Neural progenitor cell (in vitro differentiated cells): ENCODE measurements at regions not wholly inside any gene's neighbourhood (a gene's known extent, or its start where the extent isn't known, plus 50 kb on each side); places are given as distances from the start of the nearest gene placed in this dataset.
"Not testable (repeated sequence)": the region's sequence is repeated elsewhere in the genome, so short reads cannot be mapped to it uniquely, and the experiment has no call there.

Experiments used
- DNase-seq: peaks from one replicate; pipeline ENCODE4 v3.0.0-alpha.2; 2016; ENCODE audit warnings: low spot score
- H2AFZ ChIP-seq: fragments of 200-600 bp; sonication (generic); replicated peaks from 2 replicates; pipeline ENCODE4 v1.6.1; 2016; ENCODE audit warnings: antibody characterized with exemption
- H3F3A ChIP-seq: fragments of 200-600 bp; sonication (generic); 2 replicates; pipeline ENCODE4 v1.6.1; 2016; ENCODE audit warnings: antibody characterized with exemption, low read depth
- H3K27ac ChIP-seq: fragments of 200-600 bp; sonication (generic); 2 replicates; pipeline ENCODE4 v1.5.1; 2016; ENCODE audit warnings: mild to moderate bottlenecking
- H3K27me3 ChIP-seq: fragments of 200-600 bp; sonication (generic); 2 replicates; pipeline ENCODE4 v1.6.1; 2016; ENCODE audit warnings: mild to moderate bottlenecking, moderate library complexity
- H3K36me3 ChIP-seq: fragments of 200-600 bp; sonication (generic); 2 replicates; pipeline ENCODE4 v1.5.1; 2016
- H3K4me1 ChIP-seq: fragments of 200-600 bp; sonication (generic); 2 replicates; pipeline ENCODE4 v1.6.1; 2016; ENCODE audit warnings: mixed run types
- H3K4me2 ChIP-seq: fragments of 200-600 bp; sonication (generic); 2 replicates; pipeline ENCODE4 v1.6.1; 2016
- H3K4me3 ChIP-seq: fragments of 200-600 bp; sonication (generic); 2 replicates; pipeline ENCODE4 v1.5.1; 2016
- H3K79me2 ChIP-seq: fragments of 200-600 bp; sonication (generic); 2 replicates; pipeline ENCODE4 v1.6.1; 2016; ENCODE audit warnings: low read depth
- H3K9ac ChIP-seq: fragments of 200-600 bp; sonication (generic); 2 replicates; pipeline ENCODE4 v1.6.1; 2016
- H3K9me3 ChIP-seq: fragments of 200-600 bp; sonication (generic); 2 replicates; pipeline ENCODE4 v1.5.1; 2016; ENCODE audit warnings: low read depth
- H4K20me1 ChIP-seq: fragments of 200-600 bp; sonication (generic); 2 replicates; pipeline ENCODE4 v1.6.1; 2016; ENCODE audit warnings: low read depth
- H3K27ac Mint-ChIP-seq: 3 replicates; pipeline ENCODE4 v1.8.0; 2021; ENCODE audit warnings: mixed read lengths
- H3K27me3 Mint-ChIP-seq: 2 replicates; pipeline ENCODE4 v1.8.0; 2022; ENCODE audit warnings: low read depth, mild to moderate bottlenecking, inconsistent platforms, moderate library complexity, mixed read lengths; ENCODE audit not compliant: insufficient read depth
- H3K36me3 Mint-ChIP-seq: 3 replicates; pipeline ENCODE4 v1.8.0; 2021; ENCODE audit warnings: mixed read lengths
- H3K4me1 Mint-ChIP-seq: 3 replicates; pipeline ENCODE4 v1.8.0; 2021; ENCODE audit warnings: mixed read lengths
- H3K4me3 Mint-ChIP-seq: 3 replicates; pipeline ENCODE4 v1.8.0; 2021; ENCODE audit warnings: mild to moderate bottlenecking, moderate library complexity, mixed read lengths
- H3K9me3 Mint-ChIP-seq: 3 replicates; pipeline ENCODE4 v1.8.0; 2020; ENCODE audit warnings: mixed read lengths
- CTCF ChIP-seq: fragments of 200-600 bp; sonication (generic); IDR thresholded peaks from 2 replicates; pipeline ENCODE4 v1.5.1; 2017; ENCODE audit warnings: antibody characterized with exemption, mild to moderate bottlenecking
- EZH2 ChIP-seq: fragments of 200-600 bp; sonication (generic); IDR thresholded peaks from 2 replicates; pipeline ENCODE4 v1.6.1; 2017; ENCODE audit warnings: antibody characterized with exemption, mild to moderate bottlenecking, moderate library complexity
- EZH2phosphoT487 ChIP-seq: fragments of 200-600 bp; sonication (generic); IDR thresholded peaks from 2 replicates; pipeline ENCODE4 v1.6.1; 2017; ENCODE audit warnings: antibody characterized with exemption

- no peaks in the 10 kb centered on the region for H4K20me1 ChIP-seq
- H3K79me2 ChIP-seq: no peaks in the 10 kb centered on the region
- Mint-ChIP-seq H3K4me1 (no peaks in the 10 kb centered on the region), H3K9me3 (peaks cover 10% of the 10 kb centered on the region), H3K27me3 (peaks cover 2% of the 10 kb centered on the region), H3K27ac (no peak overlapping the region), H3K4me3 (no peak overlapping the region), H3K36me3 (no peaks in the 10 kb centered on the region)
- H3K4me3 ChIP-seq: no peak overlapping the region
- no peak overlapping the region for H2AFZ ChIP-seq
- no peaks in the 10 kb centered on the region for H3K4me1 ChIP-seq
- H3K9ac ChIP-seq: no peak overlapping the region
- H3K4me2 ChIP-seq: no peak overlapping the region
- DNase-seq: no peak
- H3K9me3 ChIP-seq: no peaks in the 10 kb centered on the region
- H3K27ac ChIP-seq: no peak overlapping the region
- no peaks in the 10 kb centered on the region for H3K36me3 ChIP-seq
- TF ChIP-seq EZH2phosphoT487 (no peak), EZH2 (no peak), CTCF (no peak)
- no peaks in the 10 kb centered on the region for H3F3A ChIP-seq
- no peaks in the 10 kb centered on the region for H3K27me3 ChIP-seq
Measured at GRCh38 chrX:43283187-43283586, 372.9 kb upstream of the MAOA start.

DNA sequence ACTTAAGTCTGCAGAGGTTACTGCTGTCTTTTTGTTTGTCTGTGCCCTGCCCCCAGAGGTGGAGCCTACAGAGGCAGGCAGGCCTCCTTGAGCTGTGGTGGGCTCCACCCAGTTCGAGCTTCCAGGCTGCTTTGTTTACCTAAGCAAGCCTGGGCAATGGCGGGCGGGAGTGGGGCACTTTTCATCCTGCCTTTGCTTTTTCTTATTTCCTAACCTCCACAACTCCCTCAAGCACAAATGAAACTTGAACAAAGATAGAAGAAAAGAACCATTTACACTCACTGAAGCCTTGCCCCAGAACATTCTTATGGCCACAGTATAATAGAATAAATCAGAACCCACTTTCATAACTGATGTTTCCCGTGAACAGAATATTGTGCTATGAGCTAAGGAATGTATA lies 344.5 kb upstream of the MAOA start:
- not testable (repeated sequence) for H4K20me1 ChIP-seq, H3K4me1 ChIP-seq, H3K9ac ChIP-seq, H3F3A ChIP-seq, H3K27me3 Mint-ChIP-seq, H3K27ac ChIP-seq, H3K79me2 ChIP-seq, H3K9me3 ChIP-seq, H3K36me3 Mint-ChIP-seq, H3K4me2 ChIP-seq, H3K4me3 Mint-ChIP-seq, H3K27ac Mint-ChIP-seq, H3K9me3 Mint-ChIP-seq, H3K36me3 ChIP-seq, H3K27me3 ChIP-seq, DNase-seq, H3K4me1 Mint-ChIP-seq, H3K4me3 ChIP-seq
- H2AFZ ChIP-seq: peak overlapping the region; percentile 3

DNA sequence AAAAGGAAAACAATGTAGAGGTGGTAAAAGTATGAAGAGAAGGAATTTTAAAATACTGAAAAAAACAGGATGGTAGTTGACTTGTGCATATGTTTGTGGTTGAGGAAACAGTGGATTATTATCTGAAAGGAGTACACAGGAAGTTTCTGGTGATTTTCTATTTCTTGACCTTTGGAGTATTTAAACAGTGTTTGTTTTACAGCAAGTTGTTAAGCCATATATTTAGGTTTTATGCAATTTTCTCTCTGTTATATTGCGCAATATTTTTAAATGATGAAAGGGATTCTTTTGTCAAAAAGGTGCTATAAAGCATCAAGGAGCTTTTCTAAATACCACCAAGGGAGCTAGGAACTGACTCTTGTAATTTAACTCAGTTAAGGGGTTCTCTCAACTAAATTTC lies 343.1 kb upstream of the MAOA start:
- Histone ChIP-seq H3F3A (no peaks in the 10 kb centered on the region), H3K9me3 (no peaks in the 10 kb centered on the region), H3K4me1 (no peaks in the 10 kb centered on the region), H4K20me1 (no peaks in the 10 kb centered on the region), H3K36me3 (no peaks in the 10 kb centered on the region), H3K79me2 (no peaks in the 10 kb centered on the region), H2AFZ (no peak overlapping the region), H3K4me2 (no peak overlapping the region), H3K4me3 (no peak overlapping the region), H3K9ac (no peak overlapping the region), H3K27ac (no peak overlapping the region), H3K27me3 (no peaks in the 10 kb centered on the region)
- no peak overlapping the region for H3K27ac Mint-ChIP-seq
- TF ChIP-seq EZH2phosphoT487 (no peak), CTCF (no peak), EZH2 (no peak)
- no peak overlapping the region for H3K4me3 Mint-ChIP-seq
- no peaks in the 10 kb centered on the region for H3K36me3 Mint-ChIP-seq
- H3K9me3 Mint-ChIP-seq: peaks cover 2% of the 10 kb centered on the region
- peaks cover 2% of the 10 kb centered on the region for H3K4me1 Mint-ChIP-seq
- no peaks in the 10 kb centered on the region for H3K27me3 Mint-ChIP-seq
- no peak for DNase-seq

DNA sequence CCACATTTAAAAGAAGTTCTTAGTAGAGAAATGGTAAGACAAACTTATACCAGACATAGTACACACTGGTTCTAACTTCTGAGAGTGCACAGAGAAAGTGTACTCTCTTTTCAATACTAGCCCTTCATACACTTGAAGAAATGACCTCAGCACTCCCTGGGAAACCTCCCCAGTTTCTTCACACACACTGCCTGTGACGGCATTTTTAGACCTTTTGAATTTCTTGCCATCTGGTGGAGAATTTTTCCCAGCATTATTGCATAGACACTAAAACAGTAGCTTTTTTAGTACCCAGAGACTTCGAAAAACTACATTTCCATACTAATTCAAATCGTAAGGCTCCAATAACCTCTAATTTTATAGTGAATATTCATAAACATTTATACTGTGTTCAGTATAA lies 341.6 kb upstream of the MAOA start:
- Histone ChIP-seq H3K9me3 (no peaks in the 10 kb centered on the region), H3K79me2 (no peaks in the 10 kb centered on the region), H3K4me3 (no peak overlapping the region), H3K4me2 (no peak overlapping the region), H3F3A (no peaks in the 10 kb centered on the region), H2AFZ (no peak overlapping the region), H4K20me1 (no peaks in the 10 kb centered on the region), H3K27ac (no peak overlapping the region), H3K4me1 (no peaks in the 10 kb centered on the region), H3K36me3 (no peaks in the 10 kb centered on the region), H3K9ac (no peak overlapping the region), H3K27me3 (no peaks in the 10 kb centered on the region)
- Mint-ChIP-seq H3K27ac (no peak overlapping the region), H3K4me1 (peaks cover 2% of the 10 kb centered on the region), H3K4me3 (no peak overlapping the region), H3K27me3 (peaks cover 4% of the 10 kb centered on the region), H3K9me3 (peaks cover 2% of the 10 kb centered on the region), H3K36me3 (no peaks in the 10 kb centered on the region)
- DNase-seq: no peak
- TF ChIP-seq EZH2phosphoT487 (no peak), CTCF (no peak), EZH2 (no peak)
